ENCODE measurements at regions not wholly inside any gene's neighbourhood (a gene's known extent, or its start where the extent isn't known, plus 50 kb on each side); places are given as distances from the start of the nearest gene placed in this dataset.

DNA sequence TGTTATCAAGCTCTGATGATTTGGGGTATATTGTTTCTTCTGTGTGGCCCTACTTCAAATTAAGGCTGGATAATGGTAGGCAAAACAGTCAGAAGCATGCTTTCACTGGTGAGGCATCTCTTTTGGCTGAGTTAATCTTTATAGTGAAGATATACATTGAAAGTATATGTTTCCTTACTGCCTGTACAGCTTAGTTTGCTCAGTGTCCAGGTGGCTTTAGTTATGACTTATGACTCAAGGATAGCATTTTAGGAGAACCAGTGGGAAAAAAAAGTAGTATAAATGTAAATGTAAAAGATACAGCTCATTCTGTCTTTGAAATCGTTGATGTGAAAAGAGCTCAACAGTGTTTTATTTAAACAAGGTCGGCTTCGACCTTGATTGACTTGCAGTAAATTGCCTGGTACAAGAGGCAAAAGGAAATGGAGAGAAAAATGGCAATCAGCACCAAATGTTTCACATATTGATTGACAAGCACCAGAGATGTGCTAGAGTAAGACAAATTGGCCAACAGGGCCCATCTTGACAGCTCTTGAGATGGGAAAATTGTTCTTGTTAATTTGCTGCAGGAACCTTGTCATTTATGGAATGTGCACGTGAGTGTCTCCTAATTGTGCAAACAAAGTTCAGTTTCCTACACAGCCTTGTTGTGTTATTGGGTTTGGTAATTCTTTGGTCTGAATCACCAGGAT lies 447.4 kb upstream of the WWC1 start:
- TF ChIP-seq SP1 (CRISPR knock-in tag; conservative IDR thresholded peaks at IDR 0.05) (no peak), CTCF (IDR thresholded peaks at IDR 0.05) (no peak), CBFB (CRISPR knock-in tag; IDR thresholded peaks at IDR 0.05; ENCODE audit: low read depth) (no peak), AFF4 (CRISPR knock-in tag; IDR thresholded peaks at IDR 0.05; ENCODE audit: borderline replicate concordance) (no peak), CREB1 (CRISPR knock-in tag; IDR thresholded peaks at IDR 0.05) (no peak)
- TF ChIP-seq, protein P1, sequence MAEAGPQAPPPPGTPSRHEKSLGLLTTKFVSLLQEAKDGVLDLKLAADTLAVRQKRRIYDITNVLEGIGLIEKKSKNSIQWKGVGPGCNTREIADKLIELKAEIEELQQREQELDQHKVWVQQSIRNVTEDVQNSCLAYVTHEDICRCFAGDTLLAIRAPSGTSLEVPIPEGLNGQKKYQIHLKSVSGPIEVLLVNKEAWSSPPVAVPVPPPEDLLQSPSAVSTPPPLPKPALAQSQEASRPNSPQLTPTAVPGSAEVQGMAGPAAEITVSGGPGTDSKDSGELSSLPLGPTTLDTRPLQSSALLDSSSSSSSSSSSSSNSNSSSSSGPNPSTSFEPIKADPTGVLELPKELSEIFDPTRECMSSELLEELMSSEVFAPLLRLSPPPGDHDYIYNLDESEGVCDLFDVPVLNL (CRISPR knock-in tag; IDR thresholded peaks at IDR 0.05; ENCODE audit: borderline replicate concordance, low read depth) = no peak
